Uterus (tissue), 2 donors: ENCODE measurements at regions not wholly inside any gene's neighbourhood (a gene's known extent, or its start where the extent isn't known, plus 50 kb on each side); places are given as distances from the start of the nearest gene placed in this dataset.

Experiments
- POLR2A ChIP-seq, 2 donors: fragments of 450-650 bp; IDR thresholded peaks; one replicate each; pipeline ENCODE4 v1.6.1; 2016; ENCODE audit warnings: antibody characterized with exemption in 2 of 2, mild to moderate bottlenecking in 1 of 2, moderate library complexity in 1 of 2
- TF ChIP-seq, protein P1 (sequence below), 4 experiments: fragments of 200-600 bp in 2 of 4; fragments of 450-650 bp in 2 of 4; sonication (generic) in 2 of 4; IDR thresholded peaks; one replicate each; pipeline ENCODE4 v1.5.1; 2016 to 2019; ENCODE audit warnings: antibody characterized with exemption in 4 of 4, mild to moderate bottlenecking in 2 of 4, moderate library complexity in 1 of 4

DNA sequence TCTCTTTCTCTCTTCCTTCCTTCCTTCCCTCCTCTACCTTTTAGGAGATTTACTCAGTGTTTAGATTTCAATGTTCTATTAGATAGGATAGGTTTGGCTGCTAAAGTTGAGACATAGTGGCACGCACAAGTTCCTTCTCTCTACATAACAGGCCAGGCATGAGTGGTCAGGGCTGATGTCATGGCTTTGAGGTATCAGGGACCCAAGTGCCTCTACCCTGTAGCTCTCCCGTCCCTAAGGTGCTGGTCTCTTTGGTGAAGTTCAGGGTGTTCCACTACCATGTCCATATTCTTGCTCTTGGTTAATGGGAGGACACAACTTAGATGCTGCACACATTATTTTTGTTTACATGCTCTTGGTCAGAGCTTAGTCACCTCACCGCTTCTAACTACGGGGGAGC lies 245.3 kb downstream of the QKI start:
- TF ChIP-seq, protein P1, sequence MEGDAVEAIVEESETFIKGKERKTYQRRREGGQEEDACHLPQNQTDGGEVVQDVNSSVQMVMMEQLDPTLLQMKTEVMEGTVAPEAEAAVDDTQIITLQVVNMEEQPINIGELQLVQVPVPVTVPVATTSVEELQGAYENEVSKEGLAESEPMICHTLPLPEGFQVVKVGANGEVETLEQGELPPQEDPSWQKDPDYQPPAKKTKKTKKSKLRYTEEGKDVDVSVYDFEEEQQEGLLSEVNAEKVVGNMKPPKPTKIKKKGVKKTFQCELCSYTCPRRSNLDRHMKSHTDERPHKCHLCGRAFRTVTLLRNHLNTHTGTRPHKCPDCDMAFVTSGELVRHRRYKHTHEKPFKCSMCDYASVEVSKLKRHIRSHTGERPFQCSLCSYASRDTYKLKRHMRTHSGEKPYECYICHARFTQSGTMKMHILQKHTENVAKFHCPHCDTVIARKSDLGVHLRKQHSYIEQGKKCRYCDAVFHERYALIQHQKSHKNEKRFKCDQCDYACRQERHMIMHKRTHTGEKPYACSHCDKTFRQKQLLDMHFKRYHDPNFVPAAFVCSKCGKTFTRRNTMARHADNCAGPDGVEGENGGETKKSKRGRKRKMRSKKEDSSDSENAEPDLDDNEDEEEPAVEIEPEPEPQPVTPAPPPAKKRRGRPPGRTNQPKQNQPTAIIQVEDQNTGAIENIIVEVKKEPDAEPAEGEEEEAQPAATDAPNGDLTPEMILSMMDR (IDR thresholded peaks at IDR 0.05) = no peak
- no peak for TF ChIP-seq POLR2A (IDR thresholded peaks at IDR 0.05)
